Hepatocyte (in vitro differentiated cells): ENCODE measurements at regions not wholly inside any gene's neighbourhood (a gene's known extent, or its start where the extent isn't known, plus 50 kb on each side); places are given as distances from the start of the nearest gene placed in this dataset.
"Not testable (repeated sequence)": the region's sequence is repeated elsewhere in the genome, so short reads cannot be mapped to it uniquely, and the experiment has no call there.

Experiments used
- DNase-seq: peaks from one replicate; pipeline ENCODE4 v3.0.0-alpha.2; 2016; ENCODE audit warnings: low spot score
- H2AFZ ChIP-seq: fragments of 200-600 bp; sonication (generic); 2 replicates; pipeline ENCODE4 v1.6.0; 2016; ENCODE audit warnings: antibody characterized with exemption, mild to moderate bottlenecking
- H3K27ac ChIP-seq: fragments of 200-600 bp; sonication (generic); 2 replicates; pipeline ENCODE4 v1.5.1; 2016; ENCODE audit warnings: mild to moderate bottlenecking
- H3K27me3 ChIP-seq: fragments of 200-600 bp; sonication (generic); 2 replicates; pipeline ENCODE4 v1.6.1; 2016
- H3K36me3 ChIP-seq: fragments of 200-600 bp; sonication (generic); replicated peaks from 2 replicates; pipeline ENCODE4 v1.5.1; 2016; ENCODE audit warnings: low read depth; ENCODE audit not compliant: insufficient read depth
- H3K4me1 ChIP-seq: fragments of 200-600 bp; sonication (generic); 2 replicates; pipeline ENCODE4 v1.5.1; 2016; ENCODE audit warnings: mild to moderate bottlenecking, moderate library complexity; ENCODE audit not compliant: insufficient read depth
- H3K4me2 ChIP-seq: fragments of 200-600 bp; sonication (generic); 2 replicates; pipeline ENCODE4 v1.6.0; 2016
- H3K4me3 ChIP-seq: fragments of 200-600 bp; sonication (generic); 2 replicates; pipeline ENCODE4 v1.5.1; 2016; ENCODE audit warnings: mild to moderate bottlenecking
- H3K79me2 ChIP-seq: fragments of 200-600 bp; sonication (generic); 2 replicates; pipeline ENCODE4 v1.6.0; 2017; ENCODE audit warnings: mild to moderate bottlenecking
- H3K9me2 ChIP-seq: fragments of 200-600 bp; sonication (generic); replicated peaks from 2 replicates; pipeline ENCODE4 v1.6.0; 2017; ENCODE audit warnings: mild to moderate bottlenecking; ENCODE audit not compliant: insufficient read depth
- H3K9me3 ChIP-seq: fragments of 200-600 bp; sonication (generic); 2 replicates; pipeline ENCODE4 v1.5.1; 2016; ENCODE audit warnings: low read depth, mild to moderate bottlenecking
- H4K20me1 ChIP-seq: fragments of 200-600 bp; sonication (generic); 2 replicates; pipeline ENCODE4 v1.6.0; 2016; ENCODE audit warnings: mild to moderate bottlenecking; ENCODE audit not compliant: insufficient read depth, poor library complexity, severe bottlenecking
- EZH2 ChIP-seq: fragments of 200-600 bp; sonication (generic); IDR thresholded peaks from 2 replicates; pipeline ENCODE4 v1.6.1; 2016; ENCODE audit warnings: antibody characterized with exemption, mild to moderate bottlenecking, borderline replicate concordance
- EZH2phosphoT487 ChIP-seq: fragments of 200-600 bp; sonication (generic); IDR thresholded peaks from one replicate; pipeline ENCODE4 v1.6.1; 2018; ENCODE audit warnings: antibody characterized with exemption, mild to moderate bottlenecking, low read depth, moderate library complexity; ENCODE audit not compliant: unreplicated experiment, severe bottlenecking
- WGBS: methylation state at CpG from one replicate; pipeline ENCODE4 v1.1.6; 2016; ENCODE audit warnings: low lambda C conversion rate; ENCODE audit errors: missing lambda C conversion rate; 5-methylcytosine and 5-hydroxymethylcytosine counted together
- TF ChIP-seq, protein P1 (sequence below): fragments of 200-600 bp; sonication (generic); IDR thresholded peaks from 2 replicates; pipeline ENCODE4 v1.5.1; 2016; ENCODE audit warnings: antibody characterized with exemption, mild to moderate bottlenecking; ENCODE audit not compliant: poor library complexity

DNA sequence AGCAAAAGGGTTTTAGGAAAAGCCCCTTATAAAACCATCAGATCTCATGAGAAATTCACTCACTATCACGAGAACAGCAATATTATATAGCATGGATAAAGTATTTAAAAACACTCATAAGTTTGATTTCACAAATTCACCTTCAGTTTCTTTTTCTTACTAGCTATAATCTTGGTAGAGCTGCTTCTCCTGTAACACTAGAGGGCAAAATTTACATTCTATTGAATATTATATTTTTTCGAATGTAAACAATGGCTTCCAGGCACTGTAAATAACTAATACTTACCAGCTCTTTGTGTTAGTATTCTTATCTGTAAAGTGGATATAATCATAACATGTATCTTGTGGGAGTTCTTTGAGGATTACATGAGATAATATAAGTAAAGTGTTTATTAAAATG, 259.6 kb downstream of the CCER1 start:
- TF ChIP-seq, protein P1, sequence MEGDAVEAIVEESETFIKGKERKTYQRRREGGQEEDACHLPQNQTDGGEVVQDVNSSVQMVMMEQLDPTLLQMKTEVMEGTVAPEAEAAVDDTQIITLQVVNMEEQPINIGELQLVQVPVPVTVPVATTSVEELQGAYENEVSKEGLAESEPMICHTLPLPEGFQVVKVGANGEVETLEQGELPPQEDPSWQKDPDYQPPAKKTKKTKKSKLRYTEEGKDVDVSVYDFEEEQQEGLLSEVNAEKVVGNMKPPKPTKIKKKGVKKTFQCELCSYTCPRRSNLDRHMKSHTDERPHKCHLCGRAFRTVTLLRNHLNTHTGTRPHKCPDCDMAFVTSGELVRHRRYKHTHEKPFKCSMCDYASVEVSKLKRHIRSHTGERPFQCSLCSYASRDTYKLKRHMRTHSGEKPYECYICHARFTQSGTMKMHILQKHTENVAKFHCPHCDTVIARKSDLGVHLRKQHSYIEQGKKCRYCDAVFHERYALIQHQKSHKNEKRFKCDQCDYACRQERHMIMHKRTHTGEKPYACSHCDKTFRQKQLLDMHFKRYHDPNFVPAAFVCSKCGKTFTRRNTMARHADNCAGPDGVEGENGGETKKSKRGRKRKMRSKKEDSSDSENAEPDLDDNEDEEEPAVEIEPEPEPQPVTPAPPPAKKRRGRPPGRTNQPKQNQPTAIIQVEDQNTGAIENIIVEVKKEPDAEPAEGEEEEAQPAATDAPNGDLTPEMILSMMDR: no peak
- TF ChIP-seq EZH2phosphoT487 (no peak), EZH2 (no peak)
- no peak for DNase-seq
- no peaks in the 10 kb centered on the region for H3K36me3 ChIP-seq
- H3K4me2 ChIP-seq: no peak overlapping the region
- no peaks in the 10 kb centered on the region for H3K79me2 ChIP-seq
- no peak overlapping the region for H2AFZ ChIP-seq
- H3K27ac ChIP-seq: no peak overlapping the region
- no peaks in the 10 kb centered on the region for H4K20me1 ChIP-seq
- no peaks in the 10 kb centered on the region for H3K9me2 ChIP-seq
- WGBS: 74% methylated on average over 2 of the region's 2 CpGs
- H3K4me3 ChIP-seq: no peak overlapping the region
- no peaks in the 10 kb centered on the region for H3K9me3 ChIP-seq
- H3K4me1 ChIP-seq: no peaks in the 10 kb centered on the region
- no peaks in the 10 kb centered on the region for H3K27me3 ChIP-seq

DNA sequence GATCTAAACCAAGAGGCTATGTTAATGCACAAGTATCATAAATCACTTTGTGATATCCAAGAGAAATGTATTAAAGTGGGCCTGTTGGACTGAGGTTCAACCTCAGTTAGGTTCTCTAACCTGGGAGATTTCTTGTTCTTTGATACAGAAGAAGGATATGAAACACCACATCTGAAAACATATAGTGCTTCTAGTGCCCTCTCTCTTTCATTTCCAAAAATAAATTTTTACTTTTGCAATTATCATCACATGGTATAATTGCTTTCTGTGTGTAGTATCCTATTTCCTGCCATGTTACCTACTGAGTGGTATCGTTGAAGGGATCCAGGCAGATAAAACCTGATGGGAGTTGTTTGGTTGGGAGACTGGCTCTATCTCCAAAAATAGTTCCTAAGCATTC, 264.9 kb downstream of the CCER1 start:
- Histone ChIP-seq H3K4me3 (no peak overlapping the region), H3K9me3 (no peaks in the 10 kb centered on the region), H3K27me3 (no peaks in the 10 kb centered on the region), H3K4me2 (no peak overlapping the region), H3K36me3 (no peaks in the 10 kb centered on the region), H2AFZ (no peak overlapping the region), H3K9me2 (no peaks in the 10 kb centered on the region), H3K27ac (no peak overlapping the region), H3K79me2 (no peaks in the 10 kb centered on the region), H3K4me1 (no peaks in the 10 kb centered on the region), H4K20me1 (no peaks in the 10 kb centered on the region)
- DNase-seq: no peak
- TF ChIP-seq, protein P1: no peak
- TF ChIP-seq EZH2 (no peak), EZH2phosphoT487 (no peak)
- WGBS: 100% methylated on average over 1 of the region's 1 CpG

DNA sequence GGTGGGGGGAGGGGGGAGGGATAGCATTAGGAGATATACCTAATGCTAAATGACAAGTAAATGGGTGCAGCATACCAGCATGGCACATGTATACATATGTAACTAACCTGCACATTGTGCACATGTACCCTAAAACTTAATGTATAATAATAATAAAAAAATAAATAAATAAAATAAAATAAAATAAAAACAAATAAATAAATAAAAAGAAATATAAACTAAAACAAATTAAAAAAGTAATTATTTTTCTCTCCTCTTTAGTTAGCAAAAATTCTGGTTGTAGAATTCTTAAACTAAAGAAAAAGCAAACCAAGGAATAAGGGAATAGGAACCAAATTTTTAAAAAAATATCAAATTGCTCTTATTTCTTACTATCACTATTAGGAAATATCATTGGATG, 267.3 kb downstream of the CCER1 start:
- not testable (repeated sequence) for H3K36me3 ChIP-seq, H3K9me2 ChIP-seq, DNase-seq, H3K4me2 ChIP-seq, H3K4me1 ChIP-seq, H3K4me3 ChIP-seq, H3K79me2 ChIP-seq, H3K9me3 ChIP-seq, H2AFZ ChIP-seq, H4K20me1 ChIP-seq, H3K27ac ChIP-seq, H3K27me3 ChIP-seq

DNA sequence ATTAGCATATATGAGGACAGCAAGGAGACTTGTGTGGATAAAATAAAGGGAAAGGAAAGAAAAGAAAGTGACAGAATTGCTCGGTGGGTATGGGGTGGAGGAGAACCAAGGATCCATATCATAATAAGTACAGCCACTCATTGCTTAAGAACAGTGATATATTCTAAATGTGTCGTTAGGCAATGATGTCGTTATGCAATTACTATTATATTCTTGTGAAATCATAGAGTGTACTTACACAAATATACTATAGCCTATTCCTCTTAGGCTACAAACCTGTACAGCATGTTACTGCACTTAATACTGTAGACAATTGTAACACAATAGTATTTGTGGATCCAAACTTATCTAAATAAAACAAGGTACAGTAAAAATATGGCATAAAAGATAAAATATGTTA, 271.1 kb downstream of the CCER1 start:
- no peaks in the 10 kb centered on the region for H4K20me1 ChIP-seq
- no peaks in the 10 kb centered on the region for H3K9me3 ChIP-seq
- H3K4me1 ChIP-seq: no peaks in the 10 kb centered on the region
- TF ChIP-seq EZH2phosphoT487 (no peak), EZH2 (no peak)
- TF ChIP-seq, protein P1: no peak
- no peak overlapping the region for H3K4me3 ChIP-seq
- no peaks in the 10 kb centered on the region for H3K27me3 ChIP-seq
- WGBS: 85% methylated on average over 3 of the region's 3 CpGs
- no peak overlapping the region for H3K27ac ChIP-seq
- no peak overlapping the region for H2AFZ ChIP-seq
- no peaks in the 10 kb centered on the region for H3K79me2 ChIP-seq
- DNase-seq: no peak
- H3K9me2 ChIP-seq: no peaks in the 10 kb centered on the region
- H3K36me3 ChIP-seq: no peaks in the 10 kb centered on the region
- no peak overlapping the region for H3K4me2 ChIP-seq
